HG03354 (cell line): ENCODE measurements at regions not wholly inside any gene's neighbourhood (a gene's known extent, or its start where the extent isn't known, plus 50 kb on each side); places are given as distances from the start of the nearest gene placed in this dataset.
"Not testable (repeated sequence)": the region's sequence is repeated elsewhere in the genome, so short reads cannot be mapped to it uniquely, and the experiment has no call there.

Experiments used
- ATAC-seq: cut with Tn5 transposase; IDR thresholded peaks from one replicate; pipeline ENCODE4 v1.9.1; 2021; ENCODE audit warnings: mild to moderate bottlenecking; ENCODE audit not compliant: unreplicated experiment, poor library complexity, severe bottlenecking

- ATAC-seq = peak; percentile 83
These were observed 75.4 kb upstream of the ECI2 start for GRCh38 chr6:4210629-4211419.

- no peak for ATAC-seq
These were observed 73.8 kb upstream of the ECI2 start for GRCh38 chr6:4209196-4209595.

- no peak for ATAC-seq
These were observed 72.8 kb upstream of the ECI2 start for GRCh38 chr6:4208158-4208557.

- ATAC-seq = not testable (repeated sequence)
These were observed 68.5 kb upstream of the ECI2 start for GRCh38 chr6:4203642-4204417.

GRCh38 chr6:4192627-4193026 is 57.3 kb upstream of the ECI2 start:
- no peak for ATAC-seq

GRCh38 chr6:4192173-4192572 is 56.8 kb upstream of the ECI2 start:
- ATAC-seq = no peak

- ATAC-seq = no peak
These were observed 55.9 kb upstream of the ECI2 start for GRCh38 chr6:4191271-4191721.

GRCh38 chr6:4189249-4189648 is 53.9 kb upstream of the ECI2 start:
- ATAC-seq = no peak

- no peak for ATAC-seq
These were observed 53.4 kb upstream of the ECI2 start for GRCh38 chr6:4188801-4189200.

- no peak for ATAC-seq
These were observed 52.1 kb upstream of the ECI2 start for GRCh38 chr6:4187480-4187879.

- ATAC-seq = no peak
These were observed 51.0 kb upstream of the ECI2 start for GRCh38 chr6:4186385-4186784.

GRCh38 chr6:4185846-4186245 is 50.5 kb upstream of the ECI2 start:
- no peak for ATAC-seq

GRCh38 chr6:4185419-4185818 is 50.0 kb upstream of the ECI2 start:
- no peak for ATAC-seq
